DMS79 treated with DMSO at 0.1 percent for 48 hours (cell line): ENCODE measurements at regions not wholly inside any gene's neighbourhood (a gene's known extent, or its start where the extent isn't known, plus 50 kb on each side); places are given as distances from the start of the nearest gene placed in this dataset.
"Not testable (repeated sequence)": the region's sequence is repeated elsewhere in the genome, so short reads cannot be mapped to it uniquely, and the experiment has no call there.

Experiments used
- DNase-seq: peaks from one replicate; lab custom pipeline; 2025; lab: John Stamatoyannopoulos, UW

GRCh38 chr9:109975574-109976295 lies 195.7 kb downstream of the PALM2AKAP2 start:
- no peak for DNase-seq

GRCh38 chr9:109976303-109976702 lies 196.3 kb downstream of the PALM2AKAP2 start:
- DNase-seq = no peak

GRCh38 chr9:109977521-109977920 lies 197.5 kb downstream of the PALM2AKAP2 start:
- no peak for DNase-seq

- DNase-seq = no peak
These were observed 201.1 kb downstream of the PALM2AKAP2 start for GRCh38 chr9:109981091-109981490.

- no peak for DNase-seq
These were observed 206.6 kb downstream of the PALM2AKAP2 start for GRCh38 chr9:109986521-109986991.

GRCh38 chr9:109989296-109989695 lies 209.3 kb downstream of the PALM2AKAP2 start:
- DNase-seq = no peak

- no peak for DNase-seq
These were observed 210.5 kb downstream of the PALM2AKAP2 start for GRCh38 chr9:109990541-109990940.

- no peak for DNase-seq
These were observed 212.3 kb downstream of the PALM2AKAP2 start for GRCh38 chr9:109992293-109992692.

- DNase-seq = no peak
These were observed 213.4 kb downstream of the PALM2AKAP2 start for GRCh38 chr9:109993250-109993978.

GRCh38 chr9:109994141-109994540 lies 213.8 kb downstream of the C9orf152 start:
- DNase-seq = no peak

GRCh38 chr9:109996936-109997580 lies 210.9 kb downstream of the C9orf152 start:
- no peak for DNase-seq

GRCh38 chr9:109997682-109998081 lies 210.3 kb downstream of the C9orf152 start:
- DNase-seq = no peak

- DNase-seq = not testable (repeated sequence)
These were observed 202.4 kb downstream of the C9orf152 start for GRCh38 chr9:110005521-110005920.

GRCh38 chr9:110006657-110007056 lies 201.3 kb downstream of the C9orf152 start:
- no peak for DNase-seq

GRCh38 chr9:110007477-110008270 lies 200.3 kb downstream of the C9orf152 start:
- no peak for DNase-seq

GRCh38 chr9:110008663-110009062 lies 199.3 kb downstream of the C9orf152 start:
- DNase-seq = no peak

- no peak for DNase-seq
These were observed 196.2 kb downstream of the C9orf152 start for GRCh38 chr9:110011628-110012320.

GRCh38 chr9:110013064-110013463 lies 194.9 kb downstream of the C9orf152 start:
- no peak for DNase-seq

- no peak for DNase-seq
These were observed 192.2 kb downstream of the C9orf152 start for GRCh38 chr9:110015759-110016158.

- no peak for DNase-seq
These were observed 191.6 kb downstream of the C9orf152 start for GRCh38 chr9:110016340-110016739.

- DNase-seq = not testable (repeated sequence)
These were observed 187.7 kb downstream of the C9orf152 start for GRCh38 chr9:110020216-110020615.
